Mesothelial cell of epicardium (in vitro differentiated cells): ENCODE measurements at regions not wholly inside any gene's neighbourhood (a gene's known extent, or its start where the extent isn't known, plus 50 kb on each side); places are given as distances from the start of the nearest gene placed in this dataset.

Experiments used
- DNase-seq, 2 experiments: peaks; one replicate each; pipeline ENCODE4 v3.0.0; 2021; ENCODE audit warnings: low spot score in 2 of 2; ENCODE audit not compliant: unreplicated experiment in 2 of 2
- H3K27ac Mint-ChIP-seq: 2 replicates; pipeline ENCODE4 v1.8.0; 2021; ENCODE audit warnings: mixed read lengths
- H3K27me3 Mint-ChIP-seq: 2 replicates; pipeline ENCODE4 v1.8.0; 2021; ENCODE audit warnings: low read depth, mixed read lengths
- H3K36me3 Mint-ChIP-seq: 2 replicates; pipeline ENCODE4 v1.8.0; 2021; ENCODE audit warnings: mixed read lengths
- H3K4me1 Mint-ChIP-seq: 2 replicates; pipeline ENCODE4 v1.8.0; 2021; ENCODE audit warnings: mixed read lengths
- H3K4me3 Mint-ChIP-seq: 2 replicates; pipeline ENCODE4 v1.8.0; 2021; ENCODE audit warnings: mild to moderate bottlenecking, moderate library complexity, mixed read lengths
- H3K9me3 Mint-ChIP-seq: 2 replicates; pipeline ENCODE4 v1.8.0; 2021; ENCODE audit warnings: mixed read lengths
- TF ChIP-seq, protein P1 (sequence below): fragments of 200-600 bp; sonication (generic); IDR thresholded peaks from one replicate; pipeline ENCODE4 v1.5.0; 2021; ENCODE audit warnings: antibody characterized with exemption; ENCODE audit not compliant: unreplicated experiment

- DNase-seq, result no peak
- Mint-ChIP-seq H3K36me3 (no peaks in the 10 kb centered on the region), H3K4me3 (no peak overlapping the region), H3K9me3 (peaks cover 7% of the 10 kb centered on the region), H3K27ac (no peak overlapping the region), H3K4me1 (no peaks in the 10 kb centered on the region), H3K27me3 (peaks cover 67% of the 10 kb centered on the region)
- TF ChIP-seq, protein P1, sequence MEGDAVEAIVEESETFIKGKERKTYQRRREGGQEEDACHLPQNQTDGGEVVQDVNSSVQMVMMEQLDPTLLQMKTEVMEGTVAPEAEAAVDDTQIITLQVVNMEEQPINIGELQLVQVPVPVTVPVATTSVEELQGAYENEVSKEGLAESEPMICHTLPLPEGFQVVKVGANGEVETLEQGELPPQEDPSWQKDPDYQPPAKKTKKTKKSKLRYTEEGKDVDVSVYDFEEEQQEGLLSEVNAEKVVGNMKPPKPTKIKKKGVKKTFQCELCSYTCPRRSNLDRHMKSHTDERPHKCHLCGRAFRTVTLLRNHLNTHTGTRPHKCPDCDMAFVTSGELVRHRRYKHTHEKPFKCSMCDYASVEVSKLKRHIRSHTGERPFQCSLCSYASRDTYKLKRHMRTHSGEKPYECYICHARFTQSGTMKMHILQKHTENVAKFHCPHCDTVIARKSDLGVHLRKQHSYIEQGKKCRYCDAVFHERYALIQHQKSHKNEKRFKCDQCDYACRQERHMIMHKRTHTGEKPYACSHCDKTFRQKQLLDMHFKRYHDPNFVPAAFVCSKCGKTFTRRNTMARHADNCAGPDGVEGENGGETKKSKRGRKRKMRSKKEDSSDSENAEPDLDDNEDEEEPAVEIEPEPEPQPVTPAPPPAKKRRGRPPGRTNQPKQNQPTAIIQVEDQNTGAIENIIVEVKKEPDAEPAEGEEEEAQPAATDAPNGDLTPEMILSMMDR, result no peak
These were observed 86.1 kb upstream of the BZW1 start for GRCh38 chr2:200725596-200725995.

GRCh38 chr2:200728630-200729029 is 83.1 kb upstream of the BZW1 start:
- H3K27me3 Mint-ChIP-seq, result peaks cover 64% of the 10 kb centered on the region

DNA sequence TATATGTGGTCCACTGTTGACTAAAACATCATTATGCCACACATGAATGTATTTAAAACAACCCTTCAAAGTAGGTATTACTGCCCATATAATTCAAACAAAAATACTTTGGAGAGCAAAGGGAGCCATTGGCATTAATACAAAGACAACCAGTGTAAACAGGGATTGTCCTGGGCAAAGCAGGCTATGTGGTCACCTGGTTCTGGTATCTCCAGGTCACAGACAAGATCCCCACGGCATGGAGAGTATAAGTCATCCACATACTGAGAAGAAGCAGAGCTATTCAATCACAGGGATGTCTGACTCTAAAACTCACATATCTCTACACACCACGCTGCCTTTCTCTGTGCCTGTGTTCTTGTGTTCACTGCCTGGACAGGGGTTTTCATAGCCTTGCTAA is 81.4 kb upstream of the BZW1 start:
- Mint-ChIP-seq H3K4me3 (no peak overlapping the region), H3K9me3 (no peaks in the 10 kb centered on the region), H3K36me3 (no peaks in the 10 kb centered on the region), H3K27me3 (peaks cover 51% of the 10 kb centered on the region), H3K4me1 (no peaks in the 10 kb centered on the region), H3K27ac (no peak overlapping the region)
- TF ChIP-seq, protein P1, result no peak
- no peak for DNase-seq

More at GRCh38 chr2:200728630-200729029, 83.1 kb upstream of the BZW1 start:
- Mint-ChIP-seq H3K36me3 (no peaks in the 10 kb centered on the region), H3K9me3 (no peaks in the 10 kb centered on the region), H3K4me1 (no peaks in the 10 kb centered on the region), H3K27ac (no peak overlapping the region), H3K4me3 (no peak overlapping the region)
- DNase-seq, result no peak
- TF ChIP-seq, protein P1, result no peak

- peaks cover 45% of the 10 kb centered on the region for H3K27me3 Mint-ChIP-seq
- H3K4me1 Mint-ChIP-seq, result peaks cover 3% of the 10 kb centered on the region
- no peak overlapping the region for H3K4me3 Mint-ChIP-seq
- no peak overlapping the region for H3K27ac Mint-ChIP-seq
- TF ChIP-seq, protein P1, result no peak
- H3K9me3 Mint-ChIP-seq, result no peaks in the 10 kb centered on the region
- no peak for DNase-seq
- H3K36me3 Mint-ChIP-seq, result no peaks in the 10 kb centered on the region
These were observed 80.8 kb upstream of the BZW1 start for GRCh38 chr2:200730960-200731359.

GRCh38 chr2:200732866-200733265 is 78.8 kb upstream of the BZW1 start:
- H3K27ac Mint-ChIP-seq, result no peak overlapping the region
- H3K9me3 Mint-ChIP-seq, result no peaks in the 10 kb centered on the region
- no peaks in the 10 kb centered on the region for H3K36me3 Mint-ChIP-seq
- TF ChIP-seq, protein P1, result no peak
- H3K27me3 Mint-ChIP-seq, result peaks cover 28% of the 10 kb centered on the region
- DNase-seq, result no peak
- H3K4me3 Mint-ChIP-seq, result no peak overlapping the region
- H3K4me1 Mint-ChIP-seq, result peaks cover 16% of the 10 kb centered on the region

DNA sequence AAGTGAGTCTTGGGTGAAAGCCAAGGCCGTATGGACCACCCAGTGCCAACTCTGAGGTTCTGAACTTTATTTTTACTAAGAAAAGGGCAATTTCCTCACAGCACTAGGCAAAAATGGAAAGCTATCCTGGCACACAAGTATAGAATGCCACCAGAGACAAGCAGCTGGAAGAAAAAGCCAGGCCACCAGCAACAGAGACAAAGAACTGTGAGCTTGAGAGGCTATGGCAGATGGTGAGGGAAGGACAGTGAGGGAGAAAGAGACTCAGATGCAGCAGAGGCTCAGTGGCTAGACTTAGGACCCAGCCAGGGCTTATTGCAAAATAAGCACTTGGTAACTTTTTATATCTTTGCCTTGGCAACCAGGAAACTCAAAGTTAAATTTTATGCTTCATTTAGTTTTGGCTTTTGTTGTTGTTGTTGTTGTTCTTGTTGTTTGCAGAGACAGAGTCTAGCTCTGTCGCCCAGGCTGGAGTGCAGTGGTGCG is 78.0 kb upstream of the BZW1 start:
- TF ChIP-seq, protein P1, result no peak
- Mint-ChIP-seq H3K4me1 (peaks cover 16% of the 10 kb centered on the region), H3K27ac (no peak overlapping the region), H3K9me3 (no peaks in the 10 kb centered on the region), H3K27me3 (peaks cover 25% of the 10 kb centered on the region), H3K36me3 (no peaks in the 10 kb centered on the region), H3K4me3 (no peak overlapping the region)
- DNase-seq, result no peak
